H9 (cell line): ENCODE measurements at regions not wholly inside any gene's neighbourhood (a gene's known extent, or its start where the extent isn't known, plus 50 kb on each side); places are given as distances from the start of the nearest gene placed in this dataset.

Source experiments
- DNase-seq: peaks from one replicate; pipeline ENCODE4 v3.0.0-alpha.2; 2017
- H2AFZ ChIP-seq: one replicate; pipeline ENCODE4 v1.6.1; 2013; ENCODE audit warnings: mild to moderate bottlenecking, low read length, control low read depth, moderate library complexity
- H2AK5ac ChIP-seq: 2 replicates; pipeline ENCODE4 v1.6.1; 2013; ENCODE audit warnings: low read length, control low read depth, mixed read lengths; ENCODE audit not compliant: insufficient read length
- H2BK120ac ChIP-seq: one replicate; pipeline ENCODE4 v1.6.1; 2013; ENCODE audit warnings: low read depth, mild to moderate bottlenecking, low read length, control low read depth, inconsistent platforms; ENCODE audit not compliant: poor library complexity, severe bottlenecking
- H2BK12ac ChIP-seq: 2 replicates; pipeline ENCODE4 v1.6.1; 2013; ENCODE audit warnings: low read length, control low read depth, mixed read lengths, low read depth; ENCODE audit not compliant: insufficient read length
- H2BK15ac ChIP-seq: 2 replicates; pipeline ENCODE4 v1.6.1; 2013; ENCODE audit warnings: low read depth, low read length, control low read depth
- H2BK20ac ChIP-seq: one replicate; pipeline ENCODE4 v1.6.1; 2013; ENCODE audit warnings: low read depth, mild to moderate bottlenecking, low read length, control low read depth, inconsistent platforms; ENCODE audit not compliant: poor library complexity, severe bottlenecking
- H2BK5ac ChIP-seq: 2 replicates; pipeline ENCODE4 v1.6.1; 2013; ENCODE audit warnings: low read length, control low read depth, mixed read lengths; ENCODE audit not compliant: insufficient read length
- H3K14ac ChIP-seq: 2 replicates; pipeline ENCODE4 v1.6.1; 2013; ENCODE audit warnings: low read length, control low read depth; ENCODE audit not compliant: insufficient read depth
- H3K18ac ChIP-seq: 2 replicates; pipeline ENCODE4 v1.6.1; 2013; ENCODE audit warnings: low read depth, mild to moderate bottlenecking, mixed read lengths, low read length, control low read depth; ENCODE audit not compliant: insufficient read length
- H3K23ac ChIP-seq: 2 replicates; pipeline ENCODE4 v1.6.1; 2013; ENCODE audit warnings: low read length, control low read depth, mixed read lengths, low read depth; ENCODE audit not compliant: insufficient read length
- H3K23me2 ChIP-seq: 2 replicates; pipeline ENCODE4 v1.6.1; 2013; ENCODE audit warnings: low read depth, mild to moderate bottlenecking, mixed read lengths, low read length, control low read depth; ENCODE audit not compliant: insufficient read length, poor library complexity, severe bottlenecking
- H3K27ac ChIP-seq: 2 replicates; pipeline ENCODE4 v1.5.1; 2013; ENCODE audit warnings: low read length, control low read depth, mixed read lengths, low read depth; ENCODE audit not compliant: insufficient read length
- H3K27me3 ChIP-seq: 2 replicates; pipeline ENCODE4 v1.6.1; 2013; ENCODE audit warnings: low read length, control low read depth, inconsistent platforms; ENCODE audit not compliant: insufficient read depth
- H3K4ac ChIP-seq: 2 replicates; pipeline ENCODE4 v1.6.1; 2013; ENCODE audit warnings: low read depth, mild to moderate bottlenecking, control low read depth, inconsistent platforms, low read length, moderate library complexity
- H3K4me1 ChIP-seq: 2 replicates; pipeline ENCODE4 v1.6.1; 2013; ENCODE audit warnings: low read length, control low read depth, inconsistent platforms; ENCODE audit not compliant: insufficient read depth
- H3K4me2 ChIP-seq: 2 replicates; pipeline ENCODE4 v1.6.1; 2013; ENCODE audit warnings: low read length, control low read depth, mixed read lengths; ENCODE audit not compliant: insufficient read length, insufficient read depth
- H3K56ac ChIP-seq: 2 replicates; pipeline ENCODE4 v1.6.1; 2013; ENCODE audit warnings: low read depth, mild to moderate bottlenecking, mixed read lengths, low read length, control low read depth; ENCODE audit not compliant: insufficient read length
- H3K79me1 ChIP-seq: 2 replicates; pipeline ENCODE4 v1.6.1; 2013; ENCODE audit warnings: low read depth, mild to moderate bottlenecking, moderate library complexity, low read length, control low read depth, inconsistent platforms; ENCODE audit not compliant: insufficient read depth, poor library complexity, severe bottlenecking
- H3K79me2 ChIP-seq: 2 replicates; pipeline ENCODE4 v1.6.1; 2013; ENCODE audit warnings: low read length, control low read depth, inconsistent platforms; ENCODE audit not compliant: insufficient read depth
- H3K9ac ChIP-seq: 2 replicates; pipeline ENCODE4 v1.6.1; 2013; ENCODE audit warnings: low read length, control low read depth, mixed read lengths; ENCODE audit not compliant: insufficient read length; ENCODE audit errors: extremely low read depth
- H3K9me3 ChIP-seq: one replicate; pipeline ENCODE4 v1.6.1; 2013; ENCODE audit warnings: low read depth, low read length, inconsistent platforms; ENCODE audit not compliant: control insufficient read depth
- H3T11ph ChIP-seq: one replicate; pipeline ENCODE4 v1.6.1; 2013; ENCODE audit warnings: mild to moderate bottlenecking, low read length, control low read depth, inconsistent platforms
- H4K20me1 ChIP-seq: one replicate; pipeline ENCODE4 v1.6.1; 2013; ENCODE audit not compliant: control insufficient read depth, insufficient read length, insufficient read depth
- H4K5ac ChIP-seq: 2 replicates; pipeline ENCODE4 v1.6.1; 2013; ENCODE audit warnings: low read depth, mild to moderate bottlenecking, mixed read lengths, low read length, control low read depth; ENCODE audit not compliant: insufficient read length
- H4K8ac ChIP-seq: replicated peaks from 2 replicates; pipeline ENCODE4 v1.6.1; 2013; ENCODE audit warnings: low read length, control low read depth, mixed read lengths, low read depth; ENCODE audit not compliant: insufficient read length
- H4K91ac ChIP-seq: 2 replicates; pipeline ENCODE4 v1.6.1; 2013; ENCODE audit warnings: low read depth, mild to moderate bottlenecking, moderate library complexity, mixed read lengths, low read length, control low read depth; ENCODE audit not compliant: insufficient read length
- H3K27ac Mint-ChIP-seq, 3 experiments: 2 replicates in 2 of 3; 3 replicates in 1 of 3; pipeline ENCODE4 v1.8.0; 2020 to 2021; ENCODE audit warnings: mixed read lengths in 3 of 3, mild to moderate bottlenecking in 1 of 3, moderate library complexity in 1 of 3
- H3K27me3 Mint-ChIP-seq: 2 replicates; pipeline ENCODE4 v1.8.0; 2021; ENCODE audit warnings: low read depth, mild to moderate bottlenecking, moderate library complexity, mixed read lengths
- H3K36me3 Mint-ChIP-seq, 3 experiments: 2 replicates in 2 of 3; 3 replicates in 1 of 3; pipeline ENCODE4 v1.8.0; 2020 to 2021; ENCODE audit warnings: low read depth in 3 of 3, mixed read lengths in 3 of 3; ENCODE audit not compliant: insufficient read depth in 1 of 3
- H3K4me1 Mint-ChIP-seq, 2 experiments: 2 replicates each; pipeline ENCODE4 v1.8.0; 2020; ENCODE audit warnings: mixed read lengths in 2 of 2
- H3K4me3 Mint-ChIP-seq, 2 experiments: 2 replicates in 1 of 2; 3 replicates in 1 of 2; pipeline ENCODE4 v1.8.0; 2020 to 2021; ENCODE audit warnings: mild to moderate bottlenecking in 2 of 2, mixed read lengths in 2 of 2, moderate library complexity in 1 of 2
- H3K9me3 Mint-ChIP-seq, 2 experiments: 2 replicates in 1 of 2; 3 replicates in 1 of 2; pipeline ENCODE4 v1.8.0; 2020; ENCODE audit warnings: mild to moderate bottlenecking in 2 of 2, mixed read lengths in 2 of 2, moderate library complexity in 1 of 2
- CTCF ChIP-seq: fragments of 200-600 bp; sonication (generic); conservative IDR thresholded peaks from 3 replicates; pipeline ENCODE4 v1.8.0; 2021; ENCODE audit warnings: antibody characterized with exemption, mild to moderate bottlenecking
- WGBS: extraction: QIAGEN DNeasy Blood & Tissue Kit; methylation state at CpG from one replicate; pipeline ENCODE4 v1.1.7; 2013; ENCODE audit warnings: missing lambda C conversion rate, low lambda C conversion rate, mixed read lengths; ENCODE audit not compliant: insufficient read length; ENCODE audit errors: extremely low coverage; 5-methylcytosine and 5-hydroxymethylcytosine counted together

- no peak overlapping the region for H2BK5ac ChIP-seq
- no peaks in the 10 kb centered on the region; a peak in 1 of 4 replicates for H3K4me1 Mint-ChIP-seq
- peaks cover 1 to 13% (median 12%) of the 10 kb centered on the region in 3 experiments; a peak in 6 of 7 replicates for H3K36me3 Mint-ChIP-seq
- H3K27ac ChIP-seq: no peak overlapping the region
- no peaks in the 10 kb centered on the region for H3K9me3 ChIP-seq
- H3K4me2 ChIP-seq: no peak overlapping the region
- H3K9ac ChIP-seq: no peak overlapping the region
- H3K4me1 ChIP-seq: no peaks in the 10 kb centered on the region
- H3K79me2 ChIP-seq: no peaks in the 10 kb centered on the region
- H4K8ac ChIP-seq: no peak overlapping the region
- peaks cover 14% of the 10 kb centered on the region in 2 experiments for H3K9me3 Mint-ChIP-seq
- H2AFZ ChIP-seq: no peak overlapping the region
- no peaks in the 10 kb centered on the region for H3K23me2 ChIP-seq
- no peak for TF ChIP-seq CTCF
- DNase-seq: no peak
- H3K79me1 ChIP-seq: no peaks in the 10 kb centered on the region
- H2BK120ac ChIP-seq: no peak overlapping the region
- H3K56ac ChIP-seq: no peak overlapping the region
- no peak overlapping the region for H3K4me3 Mint-ChIP-seq
- H2AK5ac ChIP-seq: no peak overlapping the region
- no peak overlapping the region for H3K4ac ChIP-seq
- H2BK12ac ChIP-seq: no peak overlapping the region
- H3K14ac ChIP-seq: no peak overlapping the region
- no peak overlapping the region for H2BK20ac ChIP-seq
- no CpG with 5 or more reads among the region's 6 CpGs for WGBS
- H4K5ac ChIP-seq: no peak overlapping the region
- no peak overlapping the region for H3K27ac Mint-ChIP-seq
- H4K91ac ChIP-seq: no peak overlapping the region
- no peaks in the 10 kb centered on the region for H3K27me3 ChIP-seq
- no peak overlapping the region for H3K23ac ChIP-seq
- H3T11ph ChIP-seq: no peak overlapping the region
- H3K18ac ChIP-seq: no peak overlapping the region
- no peaks in the 10 kb centered on the region for H4K20me1 ChIP-seq
- no peaks in the 10 kb centered on the region for H3K27me3 Mint-ChIP-seq
- H2BK15ac ChIP-seq: no peak overlapping the region
Measured at GRCh38 chr5:144971108-144971850, 800.6 kb downstream of the KCTD16 start.
